Erythroblast (primary cell): ENCODE measurements at regions not wholly inside any gene's neighbourhood (a gene's known extent, or its start where the extent isn't known, plus 50 kb on each side); places are given as distances from the start of the nearest gene placed in this dataset.
"Not testable (repeated sequence)": the region's sequence is repeated elsewhere in the genome, so short reads cannot be mapped to it uniquely, and the experiment has no call there.

Experiments
- DNase-seq, 2 experiments: peaks; one replicate each; lab custom pipeline; 2025; lab: John Stamatoyannopoulos, UW
- GATA1 ChIP-seq: IDR thresholded peaks from 2 replicates; pipeline ENCODE4 v1.6.1; 2011; ENCODE audit warnings: low read depth, mild to moderate bottlenecking, control low read depth, low read length, moderate library complexity
- POLR2A ChIP-seq: IDR thresholded peaks from 2 replicates; pipeline ENCODE4 v1.6.1; 2011; ENCODE audit warnings: mild to moderate bottlenecking, low read length

DNA sequence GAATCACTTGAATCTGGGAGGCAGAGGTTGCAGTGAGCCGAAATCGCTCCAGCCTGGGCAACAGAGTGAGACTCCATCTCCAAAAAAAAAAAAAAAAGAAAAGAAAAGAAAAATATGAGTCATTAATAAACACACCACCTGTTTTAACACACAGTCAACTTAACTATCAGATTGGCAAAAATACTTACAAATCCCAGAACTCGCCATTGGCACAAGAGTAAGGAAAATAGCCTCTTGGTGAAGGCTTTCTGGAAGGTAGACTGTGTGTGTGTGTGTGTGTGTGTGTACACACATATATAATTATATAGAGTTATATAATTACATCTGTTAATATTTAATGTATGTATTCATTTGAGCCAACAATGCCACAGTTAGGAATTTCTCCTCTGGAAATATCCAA lies 63.7 kb upstream of the UXS1 start:
- DNase-seq: no peak
- no peak for TF ChIP-seq POLR2A
- TF ChIP-seq GATA1: no peak

DNA sequence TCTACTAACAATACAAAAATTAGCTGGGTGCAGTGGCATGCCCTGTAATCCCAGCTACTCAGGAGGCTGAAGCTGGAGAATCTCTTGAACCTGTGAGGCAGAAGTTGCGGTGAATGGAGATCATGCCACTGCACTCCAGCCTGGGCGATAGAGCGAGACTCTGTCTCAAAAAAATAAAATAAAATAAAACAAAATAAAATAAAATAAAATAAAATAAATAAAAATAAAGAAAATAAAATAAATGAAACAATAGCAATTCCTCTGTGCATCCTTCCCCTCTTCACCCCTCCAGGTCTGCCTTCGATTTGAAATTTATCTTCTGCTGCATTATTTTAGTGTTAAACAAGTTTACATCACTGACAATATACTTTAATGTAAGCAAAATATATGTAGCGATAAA lies 63.0 kb upstream of the UXS1 start:
- DNase-seq: no peak
- TF ChIP-seq POLR2A (no peak), GATA1 (no peak)

DNA sequence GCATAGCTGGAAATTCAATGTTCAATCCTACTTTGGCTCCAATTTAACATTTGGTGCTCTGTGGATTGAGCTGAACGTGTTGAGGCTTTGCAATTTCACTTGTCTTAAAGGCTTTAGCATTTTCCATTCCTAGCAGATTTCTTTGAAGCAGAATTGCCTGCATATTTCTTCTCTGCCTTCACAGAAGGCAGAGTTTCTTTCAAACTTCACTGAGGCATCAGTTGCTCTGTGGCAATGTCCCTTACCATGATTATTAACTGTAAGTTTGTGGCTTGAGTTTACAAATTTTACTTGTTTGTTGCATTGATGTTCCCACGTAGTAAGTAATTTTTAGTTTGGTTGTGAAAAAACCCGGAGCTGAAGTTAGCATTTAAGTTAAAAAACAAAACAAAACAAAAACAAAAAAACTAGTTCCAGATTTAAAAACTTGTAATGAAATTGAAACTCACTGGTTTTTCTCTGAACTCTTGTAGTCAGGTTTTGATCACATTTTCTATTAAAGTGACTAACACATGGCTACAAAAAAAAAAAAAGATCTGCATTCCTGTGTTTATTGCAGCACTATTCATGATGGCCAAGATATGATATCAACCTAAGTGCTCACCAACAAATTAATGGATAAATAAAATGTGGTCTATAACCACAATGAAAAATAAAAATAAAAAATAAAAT lies 55.2 kb upstream of the UXS1 start:
- DNase-seq: not testable (repeated sequence)

DNA sequence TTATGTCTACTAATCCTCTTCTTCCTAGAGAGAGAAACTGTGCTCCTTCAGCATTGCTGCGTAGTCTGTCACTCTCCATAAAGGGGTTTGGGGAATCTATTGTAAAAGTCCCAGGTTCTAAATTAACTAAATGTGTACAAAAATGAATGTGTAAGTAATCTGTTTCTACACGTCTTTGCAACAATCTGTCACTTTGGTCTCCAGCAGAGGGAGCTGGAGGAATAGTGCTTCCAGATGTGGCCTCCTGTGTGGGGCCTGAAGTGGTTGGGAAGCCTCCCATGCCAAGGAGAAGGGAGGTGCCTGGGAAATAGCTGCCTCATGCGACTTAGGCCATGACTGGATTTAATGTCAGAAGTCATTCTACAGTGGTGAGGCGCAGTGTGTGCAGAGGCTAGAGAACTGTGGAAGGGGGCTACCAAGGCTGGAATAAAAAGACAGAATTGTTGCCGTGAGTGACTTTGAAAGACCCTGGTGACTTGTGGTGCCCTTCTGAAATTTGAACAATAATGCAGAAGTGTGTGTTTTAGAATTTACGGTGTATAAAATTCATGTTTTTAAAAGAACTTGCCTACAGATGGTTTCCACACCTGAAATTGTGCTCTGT lies 54.5 kb upstream of the UXS1 start:
- not testable (repeated sequence) for DNase-seq
